ENCODE measurements at regions not wholly inside any gene's neighbourhood (a gene's known extent, or its start where the extent isn't known, plus 50 kb on each side); places are given as distances from the start of the nearest gene placed in this dataset.
"Not testable (repeated sequence)": the region's sequence is repeated elsewhere in the genome, so short reads cannot be mapped to it uniquely, and the experiment has no call there.

DNA sequence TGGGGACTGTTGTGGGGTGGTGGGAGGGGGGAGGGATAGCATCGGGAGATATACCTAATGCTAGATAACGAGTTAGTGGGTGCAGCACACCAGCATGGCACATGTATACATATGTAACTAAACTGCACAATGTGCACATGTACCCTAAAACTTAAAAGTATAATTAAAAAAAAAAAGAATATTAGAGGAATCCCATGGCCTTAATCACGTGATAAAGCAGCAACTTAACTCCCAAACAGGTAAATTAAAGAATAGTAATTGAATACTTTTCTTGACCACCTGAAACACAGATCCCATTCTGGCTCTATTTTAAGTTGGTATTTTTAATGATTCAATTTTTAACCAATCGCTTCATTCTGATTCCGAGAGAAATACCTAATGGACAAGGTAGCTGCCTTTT, 56.9 kb upstream of the THBS1 start:
- not testable (repeated sequence) for H3K4ac ChIP-seq (ENCODE audit: low read length); H2AK5ac ChIP-seq (ENCODE audit: low read depth, low read length); H3K27ac ChIP-seq (replicated peaks; ENCODE audit: low read length); H3K18ac ChIP-seq (ENCODE audit: low read length); H2BK120ac ChIP-seq (ENCODE audit: low read depth, low read length); H3K36me3 ChIP-seq (replicated peaks in 1 of 2; ENCODE audit: control insufficient read depth in 2 of 2, insufficient read depth in 2 of 2, low read length in 2 of 2); H3K9me3 ChIP-seq (replicated peaks in 1 of 2; ENCODE audit: control insufficient read depth in 2 of 2, insufficient read depth in 1 of 2, low read depth in 1 of 2, low read length in 2 of 2); H3K79me1 ChIP-seq (ENCODE audit: low read depth, low read length); H2AFZ ChIP-seq (ENCODE audit: low read length); DNase-seq (ENCODE audit: low spot score); H4K8ac ChIP-seq (ENCODE audit: low read depth, low read length); H4K91ac ChIP-seq (ENCODE audit: low read depth, low read length, poor library complexity); H3K9ac ChIP-seq (ENCODE audit: low read depth, low read length, poor library complexity); H3K23ac ChIP-seq (ENCODE audit: low read depth, low read length, poor library complexity); H2BK12ac ChIP-seq (ENCODE audit: low read length); H3K14ac ChIP-seq (ENCODE audit: low read length); H2BK15ac ChIP-seq (ENCODE audit: low read length); H3K4me2 ChIP-seq (ENCODE audit: insufficient read depth, low read length, poor library complexity, severe bottlenecking); H3K4me1 ChIP-seq (ENCODE audit: control insufficient read depth in 2 of 2, insufficient read depth in 1 of 2, low read depth in 1 of 2, low read length in 2 of 2); H3K4me3 ChIP-seq (ENCODE audit: low read length in 2 of 2); H2BK5ac ChIP-seq (ENCODE audit: low read length)
- WGBS, 2 donors (ENCODE audit: extremely low coverage in 2 of 2, insufficient read length in 2 of 2, insufficient replicate concordance in 1 of 2) = no CpG with 5 or more reads among the region's 5 CpGs
- H3K27me3 ChIP-seq (ENCODE audit: control insufficient read depth in 3 of 3, insufficient read depth in 3 of 3, low read depth in 1 of 3, low read length in 3 of 3) = peaks cover 0 to 16% (median 0%) of the 10 kb centered on the region in 3 experiments

GRCh38 chr15:39529457-39529856, 51.4 kb upstream of the THBS1 start:
- Histone ChIP-seq H3K18ac (ENCODE audit: low read length) (no peak overlapping the region), H4K91ac (ENCODE audit: low read depth, low read length, poor library complexity) (no peak overlapping the region), H2AFZ (ENCODE audit: low read length) (no peak overlapping the region), H3K4me2 (ENCODE audit: insufficient read depth, low read length, poor library complexity, severe bottlenecking) (no peak overlapping the region), H3K14ac (ENCODE audit: low read length) (no peak overlapping the region), H2BK5ac (ENCODE audit: low read length) (no peak overlapping the region), H3K27me3 (ENCODE audit: control insufficient read depth in 3 of 3, insufficient read depth in 3 of 3, low read depth in 1 of 3, low read length in 3 of 3) (peaks cover 0 to 16% (median 0%) of the 10 kb centered on the region in 3 experiments), H4K8ac (ENCODE audit: low read depth, low read length) (no peak overlapping the region), H3K4me3 (ENCODE audit: low read length in 2 of 2) (no peak overlapping the region), H3K36me3 (replicated peaks in 1 of 2; ENCODE audit: control insufficient read depth in 2 of 2, insufficient read depth in 2 of 2, low read length in 2 of 2) (no peaks in the 10 kb centered on the region), H3K79me1 (ENCODE audit: low read depth, low read length) (no peaks in the 10 kb centered on the region), H2BK120ac (ENCODE audit: low read depth, low read length) (no peak overlapping the region), H3K4me1 (ENCODE audit: control insufficient read depth in 2 of 2, insufficient read depth in 1 of 2, low read depth in 1 of 2, low read length in 2 of 2) (peaks cover 0 to 2% of the 10 kb centered on the region in 2 donors), H3K27ac (replicated peaks; ENCODE audit: low read length) (no peak overlapping the region), H3K4ac (ENCODE audit: low read length) (no peak overlapping the region), H2BK15ac (ENCODE audit: low read length) (no peak overlapping the region), H2AK5ac (ENCODE audit: low read depth, low read length) (no peak overlapping the region), H3K9me3 (replicated peaks in 1 of 2; ENCODE audit: control insufficient read depth in 2 of 2, insufficient read depth in 1 of 2, low read depth in 1 of 2, low read length in 2 of 2) (no peaks in the 10 kb centered on the region), H2BK12ac (ENCODE audit: low read length) (no peak overlapping the region), H3K23ac (ENCODE audit: low read depth, low read length, poor library complexity) (no peak overlapping the region), H3K9ac (ENCODE audit: low read depth, low read length, poor library complexity) (no peak overlapping the region)
- DNase-seq (ENCODE audit: low spot score) = no peak
- no CpG with 5 or more reads among the region's 4 CpGs for WGBS, 2 donors (ENCODE audit: extremely low coverage in 2 of 2, insufficient read length in 2 of 2, insufficient replicate concordance in 1 of 2)

GRCh38 chr15:39530480-39531342, 50.2 kb upstream of the THBS1 start:
- Histone ChIP-seq H2BK15ac (ENCODE audit: low read length) (no peak overlapping the region), H3K4me1 (ENCODE audit: control insufficient read depth in 2 of 2, insufficient read depth in 1 of 2, low read depth in 1 of 2, low read length in 2 of 2) (peaks cover 0 to 3% of the 10 kb centered on the region in 2 donors), H3K79me1 (ENCODE audit: low read depth, low read length) (no peaks in the 10 kb centered on the region), H3K9ac (ENCODE audit: low read depth, low read length, poor library complexity) (no peak overlapping the region), H3K36me3 (replicated peaks in 1 of 2; ENCODE audit: control insufficient read depth in 2 of 2, insufficient read depth in 2 of 2, low read length in 2 of 2) (no peaks in the 10 kb centered on the region), H4K8ac (ENCODE audit: low read depth, low read length) (no peak overlapping the region), H2BK12ac (ENCODE audit: low read length) (no peak overlapping the region), H3K18ac (ENCODE audit: low read length) (no peak overlapping the region), H2BK120ac (ENCODE audit: low read depth, low read length) (no peak overlapping the region), H2AK5ac (ENCODE audit: low read depth, low read length) (no peak overlapping the region), H3K4me2 (ENCODE audit: insufficient read depth, low read length, poor library complexity, severe bottlenecking) (no peak overlapping the region), H3K23ac (ENCODE audit: low read depth, low read length, poor library complexity) (no peak overlapping the region), H3K4me3 (ENCODE audit: low read length in 2 of 2) (no peak overlapping the region), H2AFZ (ENCODE audit: low read length) (no peak overlapping the region), H3K27ac (replicated peaks; ENCODE audit: low read length) (no peak overlapping the region), H3K14ac (ENCODE audit: low read length) (no peak overlapping the region), H3K4ac (ENCODE audit: low read length) (no peak overlapping the region), H3K27me3 (ENCODE audit: control insufficient read depth in 3 of 3, insufficient read depth in 3 of 3, low read depth in 1 of 3, low read length in 3 of 3) (peaks cover 0 to 15% (median 0%) of the 10 kb centered on the region in 3 experiments), H3K9me3 (replicated peaks in 1 of 2; ENCODE audit: control insufficient read depth in 2 of 2, insufficient read depth in 1 of 2, low read depth in 1 of 2, low read length in 2 of 2) (no peaks in the 10 kb centered on the region), H4K91ac (ENCODE audit: low read depth, low read length, poor library complexity) (no peak overlapping the region), H2BK5ac (ENCODE audit: low read length) (no peak overlapping the region)
- WGBS, 2 donors (ENCODE audit: extremely low coverage in 2 of 2, insufficient read length in 2 of 2, insufficient replicate concordance in 1 of 2) = no CpG with 5 or more reads among the region's 7 CpGs
- no peak for DNase-seq (ENCODE audit: low spot score)

All from neuronal stem cell (in vitro differentiated cells).